ENCODE measurements at regions not wholly inside any gene's neighbourhood (a gene's known extent, or its start where the extent isn't known, plus 50 kb on each side); places are given as distances from the start of the nearest gene placed in this dataset.
"Not testable (repeated sequence)": the region's sequence is repeated elsewhere in the genome, so short reads cannot be mapped to it uniquely, and the experiment has no call there.

GRCh38 chr7:142508251-142508650, 241.0 kb upstream of the PRSS1 start:
- FAIRE-seq: no peak

GRCh38 chr7:142507799-142508198, 241.5 kb upstream of the PRSS1 start:
- FAIRE-seq: no peak
- no peak for TF ChIP-seq POLR2A (IDR thresholded peaks at IDR 0.05; ENCODE audit: low read depth, low read length)
- no peak for DNase-seq (ENCODE audit: insufficient read length, low spot score)

More at GRCh38 chr7:142508251-142508650, 241.0 kb upstream of the PRSS1 start:
- peak; percentile 4 for DNase-seq (ENCODE audit: insufficient read length, low spot score)
- TF ChIP-seq POLR2A (IDR thresholded peaks at IDR 0.05; ENCODE audit: low read depth, low read length): no peak

GRCh38 chr7:142507066-142507465, 242.2 kb upstream of the PRSS1 start:
- not testable (repeated sequence) for FAIRE-seq; DNase-seq (ENCODE audit: insufficient read length, low spot score)

- no peak for FAIRE-seq
- no peak for TF ChIP-seq POLR2A (IDR thresholded peaks at IDR 0.05; ENCODE audit: low read depth, low read length)
- no peak for DNase-seq (ENCODE audit: insufficient read length, low spot score)
Observed at GRCh38 chr7:142506601-142507000, 242.7 kb upstream of the PRSS1 start.

- not testable (repeated sequence) for DNase-seq (ENCODE audit: insufficient read length, low spot score); FAIRE-seq
Observed at GRCh38 chr7:142503949-142504348, 245.3 kb upstream of the PRSS1 start.

GRCh38 chr7:142503036-142503435, 245.2 kb upstream of the PRSS58 start:
- no peak for DNase-seq (ENCODE audit: insufficient read length, low spot score)
- FAIRE-seq: no peak
- no peak for TF ChIP-seq POLR2A (IDR thresholded peaks at IDR 0.05; ENCODE audit: low read depth, low read length)

- no peak for FAIRE-seq
- no peak for DNase-seq (ENCODE audit: insufficient read length, low spot score)
- TF ChIP-seq POLR2A (IDR thresholded peaks at IDR 0.05; ENCODE audit: low read depth, low read length): no peak
Observed at GRCh38 chr7:142501434-142501833, 243.6 kb upstream of the PRSS58 start.

- no peak for DNase-seq (ENCODE audit: insufficient read length, low spot score)
- TF ChIP-seq POLR2A (IDR thresholded peaks at IDR 0.05; ENCODE audit: low read depth, low read length): no peak
- no peak for FAIRE-seq
Observed at GRCh38 chr7:142500366-142500765, 242.5 kb upstream of the PRSS58 start.

- FAIRE-seq (no peak), DNase-seq (ENCODE audit: insufficient read length, low spot score) (no peak)
- no peak for TF ChIP-seq POLR2A (IDR thresholded peaks at IDR 0.05; ENCODE audit: low read depth, low read length)
Observed at GRCh38 chr7:142499635-142500034, 241.8 kb upstream of the PRSS58 start.

GRCh38 chr7:142498364-142498763, 240.5 kb upstream of the PRSS58 start:
- TF ChIP-seq POLR2A (IDR thresholded peaks at IDR 0.05; ENCODE audit: low read depth, low read length): no peak
- FAIRE-seq (no peak), DNase-seq (ENCODE audit: insufficient read length, low spot score) (no peak)

GRCh38 chr7:142496545-142496991, 238.7 kb upstream of the PRSS58 start:
- FAIRE-seq (no peak), DNase-seq (ENCODE audit: insufficient read length, low spot score) (peak; percentile 19)
- no peak for TF ChIP-seq POLR2A (IDR thresholded peaks at IDR 0.05; ENCODE audit: low read depth, low read length)

GRCh38 chr7:142495879-142496278, 238.0 kb upstream of the PRSS58 start:
- not testable (repeated sequence) for DNase-seq (ENCODE audit: insufficient read length, low spot score); FAIRE-seq

GRCh38 chr7:142495301-142495700, 237.4 kb upstream of the PRSS58 start:
- not testable (repeated sequence) for FAIRE-seq

GRCh38 chr7:142494021-142494420, 236.2 kb upstream of the PRSS58 start:
- no peak for FAIRE-seq

More at GRCh38 chr7:142495301-142495700, 237.4 kb upstream of the PRSS58 start:
- not testable (repeated sequence) for DNase-seq (ENCODE audit: insufficient read length, low spot score)

GRCh38 chr7:142488842-142489241, 231.0 kb upstream of the PRSS58 start:
- FAIRE-seq (no peak), DNase-seq (ENCODE audit: insufficient read length, low spot score) (no peak)
- no peak for TF ChIP-seq POLR2A (IDR thresholded peaks at IDR 0.05; ENCODE audit: low read depth, low read length)

More at GRCh38 chr7:142494021-142494420, 236.2 kb upstream of the PRSS58 start:
- DNase-seq (ENCODE audit: insufficient read length, low spot score): no peak
- TF ChIP-seq POLR2A (IDR thresholded peaks at IDR 0.05; ENCODE audit: low read depth, low read length): no peak

GRCh38 chr7:142488036-142488633, 230.3 kb upstream of the PRSS58 start:
- FAIRE-seq (no peak), DNase-seq (ENCODE audit: insufficient read length, low spot score) (no peak)
- TF ChIP-seq POLR2A (IDR thresholded peaks at IDR 0.05; ENCODE audit: low read depth, low read length): no peak

GRCh38 chr7:142487565-142487964, 229.7 kb upstream of the PRSS58 start:
- not testable (repeated sequence) for DNase-seq (ENCODE audit: insufficient read length, low spot score); FAIRE-seq
